GM12875 (cell line): ENCODE measurements at regions not wholly inside any gene's neighbourhood (a gene's known extent, or its start where the extent isn't known, plus 50 kb on each side); places are given as distances from the start of the nearest gene placed in this dataset.
"Not testable (repeated sequence)": the region's sequence is repeated elsewhere in the genome, so short reads cannot be mapped to it uniquely, and the experiment has no call there.

Experiments
- H3K4me3 ChIP-seq: one replicate; pipeline ENCODE4 v1.5.1; 2011; ENCODE audit warnings: low read depth, low read length, control low read depth
- CTCF ChIP-seq: IDR thresholded peaks from 2 replicates; pipeline ENCODE4 v1.5.1; 2011; ENCODE audit warnings: low read depth, mild to moderate bottlenecking, control low read depth, inconsistent platforms, low read length, moderate library complexity, borderline replicate concordance; ENCODE audit not compliant: insufficient read depth

GRCh38 chrX:65971151-65971550 is 68.7 kb downstream of the VSIG4 start:
- H3K4me3 ChIP-seq, result peak overlapping the region; percentile 11
- TF ChIP-seq CTCF, result no peak

GRCh38 chrX:65967159-65967558 is 72.7 kb downstream of the VSIG4 start:
- H3K4me3 ChIP-seq, result not testable (repeated sequence)

- no peak for TF ChIP-seq CTCF
- H3K4me3 ChIP-seq, result no peak overlapping the region
Measured at GRCh38 chrX:65961714-65962113, 78.2 kb downstream of the VSIG4 start.

GRCh38 chrX:65948103-65948502 is 91.8 kb downstream of the VSIG4 start:
- TF ChIP-seq CTCF, result no peak
- no peak overlapping the region for H3K4me3 ChIP-seq

GRCh38 chrX:65941775-65942174 is 98.1 kb downstream of the VSIG4 start:
- no peak for TF ChIP-seq CTCF
- no peak overlapping the region for H3K4me3 ChIP-seq

- no peak overlapping the region for H3K4me3 ChIP-seq
- no peak for TF ChIP-seq CTCF
Measured at GRCh38 chrX:65933085-65933589, 106.7 kb downstream of the VSIG4 start.

- no peak overlapping the region for H3K4me3 ChIP-seq
- TF ChIP-seq CTCF, result peak; percentile 10; the same call in 1 of the 2 replicates
Measured at GRCh38 chrX:65932173-65933084, 107.5 kb downstream of the VSIG4 start.
